GM10266 (cell line): ENCODE measurements at regions not wholly inside any gene's neighbourhood (a gene's known extent, or its start where the extent isn't known, plus 50 kb on each side); places are given as distances from the start of the nearest gene placed in this dataset.

Experiments
- DNase-seq: peaks from one replicate; pipeline ENCODE4 v3.0.0; 2012; ENCODE audit errors: extremely low spot score
- TF ChIP-seq, protein P1 (sequence below): IDR thresholded peaks from 2 replicates; pipeline ENCODE4 v1.5.1; 2012; ENCODE audit warnings: mild to moderate bottlenecking, low read depth; ENCODE audit not compliant: control insufficient read depth, insufficient read depth; ENCODE audit errors: missing control alignments

GRCh38 chr11:130700092-130700491, 216.2 kb downstream of the SNX19 start:
- DNase-seq: no peak
- TF ChIP-seq, protein P1, sequence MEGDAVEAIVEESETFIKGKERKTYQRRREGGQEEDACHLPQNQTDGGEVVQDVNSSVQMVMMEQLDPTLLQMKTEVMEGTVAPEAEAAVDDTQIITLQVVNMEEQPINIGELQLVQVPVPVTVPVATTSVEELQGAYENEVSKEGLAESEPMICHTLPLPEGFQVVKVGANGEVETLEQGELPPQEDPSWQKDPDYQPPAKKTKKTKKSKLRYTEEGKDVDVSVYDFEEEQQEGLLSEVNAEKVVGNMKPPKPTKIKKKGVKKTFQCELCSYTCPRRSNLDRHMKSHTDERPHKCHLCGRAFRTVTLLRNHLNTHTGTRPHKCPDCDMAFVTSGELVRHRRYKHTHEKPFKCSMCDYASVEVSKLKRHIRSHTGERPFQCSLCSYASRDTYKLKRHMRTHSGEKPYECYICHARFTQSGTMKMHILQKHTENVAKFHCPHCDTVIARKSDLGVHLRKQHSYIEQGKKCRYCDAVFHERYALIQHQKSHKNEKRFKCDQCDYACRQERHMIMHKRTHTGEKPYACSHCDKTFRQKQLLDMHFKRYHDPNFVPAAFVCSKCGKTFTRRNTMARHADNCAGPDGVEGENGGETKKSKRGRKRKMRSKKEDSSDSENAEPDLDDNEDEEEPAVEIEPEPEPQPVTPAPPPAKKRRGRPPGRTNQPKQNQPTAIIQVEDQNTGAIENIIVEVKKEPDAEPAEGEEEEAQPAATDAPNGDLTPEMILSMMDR: no peak

GRCh38 chr11:130703489-130704190, 212.6 kb downstream of the SNX19 start:
- DNase-seq: no peak
- TF ChIP-seq, protein P1: no peak

GRCh38 chr11:130705670-130706421, 210.4 kb downstream of the SNX19 start:
- DNase-seq: no peak
- TF ChIP-seq, protein P1: no peak

DNA sequence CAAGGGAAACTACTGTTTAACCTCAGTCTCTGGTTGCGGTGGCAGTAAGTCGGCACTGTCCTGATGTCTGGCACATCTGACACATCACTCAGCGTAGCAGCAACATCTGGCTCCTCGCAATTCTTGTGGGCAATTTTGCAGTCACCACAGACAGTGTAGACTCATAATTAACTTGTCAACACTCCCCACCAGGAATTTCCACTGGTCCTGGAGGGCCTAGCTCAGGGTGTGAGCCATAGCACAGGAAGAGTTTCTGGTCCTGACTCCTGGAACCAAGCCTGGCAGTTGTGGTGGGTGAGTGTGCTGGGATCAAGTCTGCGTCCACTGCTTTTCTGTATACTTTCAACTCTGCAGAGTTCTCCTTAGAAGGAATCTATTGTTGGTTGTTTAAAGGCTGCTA, 209.7 kb downstream of the SNX19 start:
- TF ChIP-seq, protein P1: no peak
- no peak for DNase-seq

GRCh38 chr11:130707217-130707616, 209.1 kb downstream of the SNX19 start:
- TF ChIP-seq, protein P1: no peak
- DNase-seq: no peak

GRCh38 chr11:130709531-130709930, 206.7 kb downstream of the SNX19 start:
- no peak for DNase-seq
- TF ChIP-seq, protein P1: no peak

GRCh38 chr11:130710021-130710420, 206.3 kb downstream of the SNX19 start:
- no peak for DNase-seq
- TF ChIP-seq, protein P1: no peak
